Heart right ventricle (tissue), 16 donors: ENCODE measurements at regions not wholly inside any gene's neighbourhood (a gene's known extent, or its start where the extent isn't known, plus 50 kb on each side); places are given as distances from the start of the nearest gene placed in this dataset.

Experiments
- ATAC-seq, 8 donors: fragments of 200-7000 bp; cut with Tn5 transposase; one replicate each; pipeline ENCODE4 v1.9.1; 2020; ENCODE audit warnings: mild to moderate bottlenecking in 8 of 8, moderate library complexity in 8 of 8, moderate number of reproducible peaks in 1 of 8
- DNase-seq, 2 donors: peaks; one replicate each; pipeline ENCODE4 v3.0.0-alpha.2; 2020
- H3K27ac ChIP-seq, 10 donors: fragments of 200-600 bp; sonication (generic) in 2 of 10; one replicate each; pipeline versions ENCODE4 v1.5.0 to v1.8.0; 2020 to 2022; ENCODE audit warnings: mild to moderate bottlenecking in 3 of 10
- H3K27me3 ChIP-seq, 7 donors: fragments of 200-600 bp; one replicate each; pipeline ENCODE4 v1.8.0; 2021 to 2022; ENCODE audit warnings: mild to moderate bottlenecking in 2 of 7
- H3K36me3 ChIP-seq, 9 donors: fragments of 200-600 bp; sonication (generic) in 1 of 9; one replicate each; pipeline versions ENCODE4 v1.5.0 to v1.8.0; 2020 to 2022; ENCODE audit warnings: mild to moderate bottlenecking in 2 of 9
- H3K4me1 ChIP-seq, 9 donors: fragments of 200-600 bp; sonication (generic) in 1 of 9; one replicate each; pipeline versions ENCODE4 v1.5.0 to v1.8.0; 2020 to 2022; ENCODE audit warnings: mild to moderate bottlenecking in 4 of 9
- H3K4me3 ChIP-seq, 10 donors: fragments of 200-600 bp; sonication (generic) in 2 of 10; one replicate each; pipeline versions ENCODE4 v1.5.0 to v1.8.0; 2020 to 2022; ENCODE audit warnings: mild to moderate bottlenecking in 7 of 10, moderate library complexity in 2 of 10
- H3K9me3 ChIP-seq, 11 donors: fragments of 200-600 bp in 10 of 11; sonication (generic) in 2 of 11; one replicate each; pipeline versions ENCODE4 v1.5.0 to v1.8.0; 2013 to 2022; ENCODE audit warnings: mild to moderate bottlenecking in 2 of 11, control low read depth in 1 of 11, moderate library complexity in 1 of 11
- WGBS, 2 donors: extraction: QIAGEN DNeasy Blood & Tissue Kit; methylation state at CpG; one replicate each; pipeline ENCODE4 v1.1.7; 2013; ENCODE audit warnings: inconsistent platforms in 1 of 2; 5-methylcytosine and 5-hydroxymethylcytosine counted together
- intact Hi-C, 10 donors: fragments of 100-400 bp; cut with DNase I; formaldehyde crosslinking; loops; one replicate each; pipeline versions ENCODE4 v1.11.1 to v1.14.2; 2022
- TF ChIP-seq, protein P1 (sequence below), 9 donors: fragments of 200-600 bp; sonication (generic) in 2 of 9; IDR thresholded peaks; one replicate each; pipeline versions ENCODE4 v1.5.0 to v1.8.0; 2021 to 2022; ENCODE audit warnings: antibody characterized with exemption in 9 of 9, mild to moderate bottlenecking in 5 of 9, moderate library complexity in 1 of 9
- donor health status: Arrhythmogenic right ventricular cardiomyopathy.
- donor health status: ischemic (EF 13 %, LVEDD 7.1; RV severe dilation, severe dysfunction).
- donor health status: healthy with polysubstance abuse.
- donor health status: DM: no; HTN: yes; CAD: no.
- donor health status: DM: no; HTN: no; CAD: no.
- donor health status: ischemic (EF 25% LVEDD 6.9; RV normal size, moderate dysfunction).
- donor health status: ischemic (EF 25% LVEDD 5.7; RV mildly dilated, moderate dysfunction).
- donor health status: healthy.
- donor health status: DM: yes; HTN: yes; CAD: no.
- donor health status: Ischemic cardiomyopathy.
- donor health status: ischemic (EF 35%, LVEDD 5.7; RV mildly dilated, moderate dysfunction).
- donor health status: nonischemic (EF 11% LVEDD 7.7; RV severe dilation, severe dysfunction).
- donor health status: DM: yes; HTN: yes; CAD: no.
- donor health status: PGD.
- donor health status: ischemic (EF 29% LVEDD 5.4; RV normal size, mild dysfunction).
- donor health status: nonischemic (EF 23%, LVEDD 6.1; RV moderate dilation, normal function).

DNA sequence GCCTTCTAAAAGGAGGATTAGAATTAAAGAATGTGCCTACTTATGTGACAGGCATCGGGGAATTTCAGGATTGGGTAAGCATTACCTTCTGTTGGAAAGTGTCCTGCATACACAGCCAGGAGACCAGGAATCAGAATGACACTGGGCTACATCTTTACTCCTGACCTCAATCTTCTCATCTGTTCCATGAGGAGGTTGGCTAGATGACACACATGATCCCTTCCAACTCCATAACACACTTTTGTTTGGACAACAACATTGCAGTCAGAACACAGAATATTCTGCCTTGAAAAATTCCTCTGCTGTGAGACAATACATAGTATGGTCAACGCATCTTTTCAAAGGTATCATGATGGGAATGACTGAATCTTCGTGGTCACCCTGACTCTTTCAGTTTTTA, 1281.2 kb upstream of the SORCS1 start:
- no peaks in the 10 kb centered on the region for H3K27me3 ChIP-seq
- TF ChIP-seq, protein P1, sequence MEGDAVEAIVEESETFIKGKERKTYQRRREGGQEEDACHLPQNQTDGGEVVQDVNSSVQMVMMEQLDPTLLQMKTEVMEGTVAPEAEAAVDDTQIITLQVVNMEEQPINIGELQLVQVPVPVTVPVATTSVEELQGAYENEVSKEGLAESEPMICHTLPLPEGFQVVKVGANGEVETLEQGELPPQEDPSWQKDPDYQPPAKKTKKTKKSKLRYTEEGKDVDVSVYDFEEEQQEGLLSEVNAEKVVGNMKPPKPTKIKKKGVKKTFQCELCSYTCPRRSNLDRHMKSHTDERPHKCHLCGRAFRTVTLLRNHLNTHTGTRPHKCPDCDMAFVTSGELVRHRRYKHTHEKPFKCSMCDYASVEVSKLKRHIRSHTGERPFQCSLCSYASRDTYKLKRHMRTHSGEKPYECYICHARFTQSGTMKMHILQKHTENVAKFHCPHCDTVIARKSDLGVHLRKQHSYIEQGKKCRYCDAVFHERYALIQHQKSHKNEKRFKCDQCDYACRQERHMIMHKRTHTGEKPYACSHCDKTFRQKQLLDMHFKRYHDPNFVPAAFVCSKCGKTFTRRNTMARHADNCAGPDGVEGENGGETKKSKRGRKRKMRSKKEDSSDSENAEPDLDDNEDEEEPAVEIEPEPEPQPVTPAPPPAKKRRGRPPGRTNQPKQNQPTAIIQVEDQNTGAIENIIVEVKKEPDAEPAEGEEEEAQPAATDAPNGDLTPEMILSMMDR (IDR thresholded peaks at IDR 0.05): no peak
- no peaks in the 10 kb centered on the region for H3K36me3 ChIP-seq
- intact Hi-C loops: no loop called here
- no peak overlapping the region for H3K4me3 ChIP-seq
- no peak overlapping the region for H3K27ac ChIP-seq
- no peak for DNase-seq
- WGBS, 2 donors: 82 to 83% methylated on average over 3 of the region's 3 CpGs
- ATAC-seq: no peak
- H3K4me1 ChIP-seq: no peaks in the 10 kb centered on the region
- H3K9me3 ChIP-seq: no peaks in the 10 kb centered on the region

DNA sequence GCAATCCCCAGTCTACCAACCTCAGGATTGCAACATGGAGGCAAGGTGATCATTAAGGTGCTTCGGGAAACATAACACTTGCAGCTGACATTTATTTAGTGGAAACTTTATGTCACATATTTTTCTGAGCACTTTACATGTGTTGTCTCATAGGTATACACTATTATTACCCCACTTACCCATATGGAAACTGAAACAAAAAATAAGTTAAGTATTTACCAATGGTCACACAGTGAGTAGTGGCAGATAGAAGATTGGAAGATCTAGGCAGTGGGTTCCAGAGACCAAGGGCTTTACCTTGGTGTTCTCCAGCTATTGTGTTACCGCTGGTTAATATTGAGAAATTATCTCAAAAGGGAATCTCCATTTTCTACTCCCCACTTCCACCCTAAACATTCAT, 1279.1 kb upstream of the SORCS1 start:
- intact Hi-C loops: no loop called here

DNA sequence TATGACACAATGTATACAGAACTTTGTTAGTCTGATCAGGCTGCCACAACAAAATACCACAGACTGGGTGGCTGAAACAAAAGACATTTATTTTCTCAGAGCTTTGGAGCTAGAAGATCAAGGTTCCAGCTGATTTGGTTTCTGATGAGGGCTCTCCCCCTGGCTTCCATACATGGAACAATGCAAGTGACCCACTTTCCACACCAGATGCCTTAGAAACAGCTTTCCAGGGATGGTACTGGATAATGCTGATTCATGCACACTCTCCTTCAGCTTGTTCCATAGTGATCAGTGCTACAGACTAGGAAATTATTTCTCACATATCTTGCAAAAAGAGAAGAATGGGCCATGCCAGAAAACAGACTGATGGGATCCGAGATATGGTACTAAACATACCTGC, 1274.9 kb upstream of the SORCS1 start:
- intact Hi-C loops: no loop called here
- WGBS, 2 donors: 66 to 82% methylated on average over 1 of the region's 1 CpG
- H3K27me3 ChIP-seq: no peaks in the 10 kb centered on the region
- no peak overlapping the region for H3K4me3 ChIP-seq
- H3K36me3 ChIP-seq: no peaks in the 10 kb centered on the region
- H3K9me3 ChIP-seq: no peaks in the 10 kb centered on the region
- TF ChIP-seq, protein P1 (IDR thresholded peaks at IDR 0.05): no peak
- DNase-seq (no peak), ATAC-seq (no peak)
- no peak overlapping the region for H3K27ac ChIP-seq
- no peaks in the 10 kb centered on the region for H3K4me1 ChIP-seq

More for the DNA sequence above, 1279.1 kb upstream of the SORCS1 start:
- H3K27ac ChIP-seq: no peak overlapping the region
- H3K4me1 ChIP-seq: no peaks in the 10 kb centered on the region
- no peak overlapping the region for H3K4me3 ChIP-seq
- TF ChIP-seq, protein P1 (IDR thresholded peaks at IDR 0.05): no peak
- no peaks in the 10 kb centered on the region for H3K9me3 ChIP-seq
- H3K27me3 ChIP-seq: no peaks in the 10 kb centered on the region
- WGBS, 2 donors: 88 to 91% methylated on average over 2 of the region's 2 CpGs
- no peaks in the 10 kb centered on the region for H3K36me3 ChIP-seq
- no peak for DNase-seq
- ATAC-seq: no peak

DNA sequence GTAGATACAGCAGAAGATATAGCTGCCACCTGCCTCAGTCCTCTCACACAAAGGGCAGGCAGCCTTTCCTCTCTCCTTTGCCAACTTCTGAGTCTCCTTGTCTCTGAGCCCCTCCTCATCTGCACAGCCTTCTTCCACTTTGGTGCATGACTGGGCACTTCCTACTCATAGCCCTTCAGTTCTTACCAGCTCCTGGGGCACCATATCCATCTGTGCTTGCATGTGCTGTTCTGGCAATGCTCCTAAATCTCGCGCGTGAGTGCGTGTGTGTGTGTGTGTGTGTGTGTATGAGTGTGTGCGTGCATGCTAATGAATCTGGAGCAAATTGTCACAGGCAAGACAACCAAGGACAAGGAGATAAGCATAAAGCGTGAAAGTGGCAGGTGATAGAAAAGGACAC, 1271.6 kb upstream of the SORCS1 start:
- Histone ChIP-seq H3K27me3 (no peaks in the 10 kb centered on the region), H3K4me3 (no peak overlapping the region), H3K27ac (no peak overlapping the region), H3K9me3 (peaks cover 0 to 2% (median 0%) of the 10 kb centered on the region in 11 donors), H3K36me3 (no peaks in the 10 kb centered on the region), H3K4me1 (no peaks in the 10 kb centered on the region)
- DNase-seq (no peak), ATAC-seq (no peak)
- intact Hi-C loops: no loop called here
- TF ChIP-seq, protein P1 (IDR thresholded peaks at IDR 0.05): no peak
- WGBS, 2 donors: 67 to 78% methylated on average over 6 of the region's 6 CpGs
